ENCODE measurements at regions not wholly inside any gene's neighbourhood (a gene's known extent, or its start where the extent isn't known, plus 50 kb on each side); places are given as distances from the start of the nearest gene placed in this dataset.

DNA sequence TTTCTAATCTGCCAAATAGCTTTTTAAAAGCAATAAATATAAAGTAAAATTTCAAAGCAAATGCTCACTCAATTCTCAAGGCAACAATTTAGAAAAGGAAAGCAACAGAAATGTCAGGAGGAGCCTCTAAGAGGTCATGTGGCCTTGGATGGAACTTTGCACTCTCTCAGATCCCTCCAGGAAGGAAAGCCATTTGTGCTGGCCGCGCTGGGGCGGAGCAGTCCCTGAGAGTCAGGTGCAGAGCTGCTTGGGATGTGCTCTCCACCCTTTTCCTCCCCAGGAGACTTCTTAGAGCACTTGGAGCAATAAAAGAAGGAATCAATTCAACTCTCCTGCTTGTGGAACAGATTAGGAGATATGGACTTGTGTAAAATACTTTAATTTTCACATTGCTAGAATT lies 379.8 kb upstream of the LINC00305 start:
- TF ChIP-seq, protein P1, sequence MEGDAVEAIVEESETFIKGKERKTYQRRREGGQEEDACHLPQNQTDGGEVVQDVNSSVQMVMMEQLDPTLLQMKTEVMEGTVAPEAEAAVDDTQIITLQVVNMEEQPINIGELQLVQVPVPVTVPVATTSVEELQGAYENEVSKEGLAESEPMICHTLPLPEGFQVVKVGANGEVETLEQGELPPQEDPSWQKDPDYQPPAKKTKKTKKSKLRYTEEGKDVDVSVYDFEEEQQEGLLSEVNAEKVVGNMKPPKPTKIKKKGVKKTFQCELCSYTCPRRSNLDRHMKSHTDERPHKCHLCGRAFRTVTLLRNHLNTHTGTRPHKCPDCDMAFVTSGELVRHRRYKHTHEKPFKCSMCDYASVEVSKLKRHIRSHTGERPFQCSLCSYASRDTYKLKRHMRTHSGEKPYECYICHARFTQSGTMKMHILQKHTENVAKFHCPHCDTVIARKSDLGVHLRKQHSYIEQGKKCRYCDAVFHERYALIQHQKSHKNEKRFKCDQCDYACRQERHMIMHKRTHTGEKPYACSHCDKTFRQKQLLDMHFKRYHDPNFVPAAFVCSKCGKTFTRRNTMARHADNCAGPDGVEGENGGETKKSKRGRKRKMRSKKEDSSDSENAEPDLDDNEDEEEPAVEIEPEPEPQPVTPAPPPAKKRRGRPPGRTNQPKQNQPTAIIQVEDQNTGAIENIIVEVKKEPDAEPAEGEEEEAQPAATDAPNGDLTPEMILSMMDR (IDR thresholded peaks at IDR 0.05), result no peak
- TF ChIP-seq POLR2AphosphoS5 (IDR thresholded peaks at IDR 0.05), result no peak
- no peak for TF ChIP-seq POLR2A (IDR thresholded peaks at IDR 0.05)
